Endothelial cell of umbilical vein (primary cell): ENCODE measurements at regions not wholly inside any gene's neighbourhood (a gene's known extent, or its start where the extent isn't known, plus 50 kb on each side); places are given as distances from the start of the nearest gene placed in this dataset.

Experiments used
- BruUV-seq: library from RNA; stranded (reverse); fragments of 400-500 nt; replicated peaks from 2 replicates; lab custom pipeline; 2021; lab: Mats Ljungman, UMichigan
- CTCF ChIA-PET: fragments of 300-600, 350-600 bp; sonication (Branson Sonifier 250); formaldehyde crosslinking; loops from one replicate; lab custom pipeline; 2021; ENCODE audit warnings: antibody characterized with exemption, inconsistent platforms; lab: Charles Lee
- POLR2A ChIA-PET: fragments of 300-600, 350-600 bp; sonication (Branson Sonifier 250); formaldehyde crosslinking; loops from one replicate; lab custom pipeline; 2021; ENCODE audit warnings: antibody characterized with exemption, inconsistent platforms; lab: Charles Lee
- DNase-seq: peaks from one replicate; pipeline ENCODE4 v3.0.0-alpha.2; 2011; ENCODE audit warnings: low read depth, low spot score
- FAIRE-seq: peaks from 2 replicates; lab custom pipeline; 2011; peaks lifted over from hg19 to GRCh38; lab: Jason Lieb, UNC
- H2AFZ ChIP-seq: 2 replicates; pipeline ENCODE4 v1.6.0; 2012; ENCODE audit warnings: low read depth, low read length, control low read depth, inconsistent platforms
- H3K27ac ChIP-seq: 2 replicates; pipeline ENCODE4 v1.5.1; 2011; ENCODE audit warnings: low read depth, mild to moderate bottlenecking, control low read depth, low read length, moderate library complexity; ENCODE audit not compliant: insufficient read depth
- H3K27me3 ChIP-seq, 2 experiments: 2 replicates each; pipeline versions ENCODE4 v1.6.0 to v1.6.1; 2011; ENCODE audit warnings: low read length in 2 of 2, mixed read lengths in 1 of 2; ENCODE audit not compliant: control insufficient read depth in 2 of 2, insufficient read depth in 2 of 2
- H3K36me3 ChIP-seq, 2 experiments: 2 replicates in 1 of 2; 3 replicates in 1 of 2; pipeline ENCODE4 v1.5.1; 2011; ENCODE audit warnings: low read length in 2 of 2, mild to moderate bottlenecking in 1 of 2, moderate library complexity in 1 of 2; ENCODE audit not compliant: control insufficient read depth in 2 of 2, insufficient read depth in 2 of 2; ENCODE audit errors: extremely low read depth in 1 of 2
- H3K4me1 ChIP-seq: 3 replicates; pipeline ENCODE4 v1.5.1; 2011; ENCODE audit warnings: mild to moderate bottlenecking, low read length; ENCODE audit not compliant: control insufficient read depth, insufficient read depth; ENCODE audit errors: extremely low read depth
- H3K4me2 ChIP-seq: 2 replicates; pipeline ENCODE4 v1.6.1; 2011; ENCODE audit warnings: low read length, control low read depth, mixed read lengths; ENCODE audit not compliant: insufficient read depth
- H3K4me3 ChIP-seq, 3 experiments: fragments of 200-600 bp in 1 of 3; sonication (generic), shearing (Covaris generic) in 1 of 3; replicated peaks in 1 of 3; 2 replicates each; pipeline ENCODE4 v1.5.1; 2011 to 2016; ENCODE audit warnings: control low read depth in 3 of 3, low read length in 3 of 3, mild to moderate bottlenecking in 2 of 3, inconsistent platforms in 1 of 3, low read depth in 1 of 3, moderate library complexity in 1 of 3; ENCODE audit not compliant: insufficient read depth in 1 of 3
- H3K79me2 ChIP-seq: 2 replicates; pipeline ENCODE4 v1.6.0; 2012; ENCODE audit warnings: low read length, inconsistent platforms; ENCODE audit not compliant: control insufficient read depth, insufficient read depth
- H3K9ac ChIP-seq: replicated peaks from 2 replicates; pipeline ENCODE3; 2011; ENCODE audit warnings: low read length, control low read depth; ENCODE audit not compliant: insufficient read depth; ENCODE audit errors: extremely low read depth
- H3K9me1 ChIP-seq: replicated peaks from 3 replicates; pipeline ENCODE4 v1.6.0; 2011; ENCODE audit warnings: mild to moderate bottlenecking, low read length; ENCODE audit not compliant: control insufficient read depth, insufficient read depth; ENCODE audit errors: extremely low read depth
- H3K9me3 ChIP-seq: replicated peaks from 2 replicates; pipeline ENCODE4 v1.5.1; 2012; ENCODE audit warnings: low read length, inconsistent platforms; ENCODE audit not compliant: control insufficient read depth, insufficient read depth
- H4K20me1 ChIP-seq: replicated peaks from 2 replicates; pipeline ENCODE3; 2011; ENCODE audit warnings: mild to moderate bottlenecking, low read length; ENCODE audit not compliant: control insufficient read depth, insufficient read depth; ENCODE audit errors: extremely low read depth
- EZH2 ChIP-seq: IDR thresholded peaks from 2 replicates; pipeline ENCODE4 v1.6.1; 2012; ENCODE audit warnings: borderline replicate concordance, low read depth, mild to moderate bottlenecking, moderate library complexity, low read length, inconsistent platforms; ENCODE audit not compliant: severe bottlenecking
- FOS ChIP-seq: IDR thresholded peaks from 2 replicates; pipeline ENCODE4 v1.6.1; 2011; ENCODE audit warnings: mild to moderate bottlenecking, low read length, moderate library complexity, borderline replicate concordance; ENCODE audit not compliant: insufficient read depth
- GATA2 ChIP-seq: IDR thresholded peaks from 2 replicates; pipeline ENCODE4 v1.7.0; 2011; ENCODE audit warnings: low read depth, mild to moderate bottlenecking, moderate library complexity, mixed read lengths, low read length; ENCODE audit not compliant: insufficient read length, insufficient read depth
- JUN ChIP-seq: IDR thresholded peaks from 2 replicates; pipeline ENCODE4 v1.6.1; 2011; ENCODE audit warnings: borderline replicate concordance, low read depth; ENCODE audit not compliant: insufficient read length, insufficient read depth
- MYC ChIP-seq: IDR thresholded peaks from one replicate; pipeline ENCODE4 v1.6.1; 2011; ENCODE audit warnings: mild to moderate bottlenecking, low read depth, low read length
- POLR2A ChIP-seq: IDR thresholded peaks from 2 replicates; pipeline ENCODE4 v1.6.1; 2012; ENCODE audit warnings: low read depth, mild to moderate bottlenecking, control low read depth, low read length
- POLR2AphosphoS5 ChIP-seq: IDR thresholded peaks from 2 replicates; pipeline ENCODE4 v1.6.1; 2012; ENCODE audit warnings: low read depth, mild to moderate bottlenecking, control low read depth, low read length, moderate library complexity; ENCODE audit not compliant: insufficient read depth
- dilution Hi-C: fragments of 300-500 bp; cut with MboI; formaldehyde crosslinking; loops from one replicate; pipeline ENCODE4 v1.15.0; 2019; ENCODE audit warnings: low sequenced_read_pairs; ENCODE audit not compliant: extremely low pct_ligation_motif_present
- intact Hi-C: fragments of 100-400 bp; cut with micrococcal nuclease; formaldehyde crosslinking; loops from one replicate; pipeline ENCODE4 v1.10.0; 2022
- TF ChIP-seq, protein P1 (sequence below): IDR thresholded peaks from 2 replicates; pipeline ENCODE4 v1.6.1; 2011; ENCODE audit not compliant: insufficient read depth, insufficient read length
- TF ChIP-seq, protein P2 (sequence below), 2 donors: IDR thresholded peaks; 1 replicate in 1 of 2; 2 replicates in 1 of 2; pipeline ENCODE4 v1.5.1; 2011; ENCODE audit warnings: low read length in 2 of 2, mild to moderate bottlenecking in 2 of 2, moderate library complexity in 2 of 2, control low read depth in 1 of 2, inconsistent platforms in 1 of 2, low read depth in 1 of 2; ENCODE audit not compliant: insufficient read depth in 1 of 2; ENCODE audit errors: extremely low read depth in 1 of 2

DNA sequence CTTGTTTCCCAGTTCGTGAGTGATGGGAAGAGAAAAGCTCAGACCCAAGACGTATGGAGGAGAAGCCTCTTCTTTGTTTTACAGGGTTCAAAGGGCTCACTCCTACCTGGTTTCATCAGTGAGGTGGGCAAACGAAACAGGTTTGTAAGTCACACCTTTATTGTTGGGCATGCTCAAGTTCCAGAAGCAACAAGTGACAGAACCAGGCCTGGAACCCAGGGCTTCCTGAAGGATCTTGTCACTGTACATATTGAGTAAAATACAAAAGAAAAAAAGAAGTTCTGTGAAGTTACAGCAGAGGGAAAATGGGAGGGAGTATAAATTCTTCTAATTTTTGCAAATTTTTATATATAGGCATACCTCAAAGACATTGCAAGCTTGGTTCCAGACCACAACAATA, 320.9 kb upstream of the PROX1 start:
- no TSS peak for BruUV-seq
- POLR2A ChIA-PET, result no interaction called here
- Histone ChIP-seq H3K9me1 (no peaks in the 10 kb centered on the region), H3K4me2 (no peak overlapping the region), H3K79me2 (no peaks in the 10 kb centered on the region), H3K4me1 (no peaks in the 10 kb centered on the region), H3K9ac (no peak overlapping the region), H3K27ac (no peak overlapping the region), H4K20me1 (no peaks in the 10 kb centered on the region), H3K9me3 (no peaks in the 10 kb centered on the region), H3K4me3 (no peak overlapping the region), H3K27me3 (peaks cover 0 to 1% of the 10 kb centered on the region in 2 experiments), H3K36me3 (no peaks in the 10 kb centered on the region), H2AFZ (no peak overlapping the region)
- TF ChIP-seq, protein P1, sequence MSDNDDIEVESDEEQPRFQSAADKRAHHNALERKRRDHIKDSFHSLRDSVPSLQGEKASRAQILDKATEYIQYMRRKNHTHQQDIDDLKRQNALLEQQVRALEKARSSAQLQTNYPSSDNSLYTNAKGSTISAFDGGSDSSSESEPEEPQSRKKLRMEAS, result no peak
- TF ChIP-seq, protein P2, sequence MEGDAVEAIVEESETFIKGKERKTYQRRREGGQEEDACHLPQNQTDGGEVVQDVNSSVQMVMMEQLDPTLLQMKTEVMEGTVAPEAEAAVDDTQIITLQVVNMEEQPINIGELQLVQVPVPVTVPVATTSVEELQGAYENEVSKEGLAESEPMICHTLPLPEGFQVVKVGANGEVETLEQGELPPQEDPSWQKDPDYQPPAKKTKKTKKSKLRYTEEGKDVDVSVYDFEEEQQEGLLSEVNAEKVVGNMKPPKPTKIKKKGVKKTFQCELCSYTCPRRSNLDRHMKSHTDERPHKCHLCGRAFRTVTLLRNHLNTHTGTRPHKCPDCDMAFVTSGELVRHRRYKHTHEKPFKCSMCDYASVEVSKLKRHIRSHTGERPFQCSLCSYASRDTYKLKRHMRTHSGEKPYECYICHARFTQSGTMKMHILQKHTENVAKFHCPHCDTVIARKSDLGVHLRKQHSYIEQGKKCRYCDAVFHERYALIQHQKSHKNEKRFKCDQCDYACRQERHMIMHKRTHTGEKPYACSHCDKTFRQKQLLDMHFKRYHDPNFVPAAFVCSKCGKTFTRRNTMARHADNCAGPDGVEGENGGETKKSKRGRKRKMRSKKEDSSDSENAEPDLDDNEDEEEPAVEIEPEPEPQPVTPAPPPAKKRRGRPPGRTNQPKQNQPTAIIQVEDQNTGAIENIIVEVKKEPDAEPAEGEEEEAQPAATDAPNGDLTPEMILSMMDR (IDR thresholded peaks at IDR 0.05; ENCODE audit: extremely low read depth in 1 of 2, insufficient read depth in 1 of 2, low read depth in 1 of 2, low read length in 2 of 2), result no peak
- TF ChIP-seq EZH2 (no peak), MYC (no peak), JUN (no peak), FOS (no peak), GATA2 (no peak), POLR2A (no peak), POLR2AphosphoS5 (no peak)
- dilution Hi-C loops, result no loop called here
- DNase-seq (no peak), FAIRE-seq (no peak)
- CTCF ChIA-PET, result no interaction called here
- intact Hi-C loops, result no loop called here
